Trophoblast cell (in vitro differentiated cells and primary cell): ENCODE measurements at regions not wholly inside any gene's neighbourhood (a gene's known extent, or its start where the extent isn't known, plus 50 kb on each side); places are given as distances from the start of the nearest gene placed in this dataset.

Source experiments
- DNase-seq, 2 donors: peaks; one replicate each; pipeline ENCODE4 v3.0.0-alpha.2; 2016
- H2AFZ ChIP-seq: 2 replicates; pipeline ENCODE4 v1.6.1; 2013; ENCODE audit warnings: low read length, moderate library complexity, mild to moderate bottlenecking; ENCODE audit not compliant: insufficient read depth, poor library complexity
- H2AK5ac ChIP-seq: 2 replicates; pipeline ENCODE4 v1.6.1; 2013; ENCODE audit warnings: mild to moderate bottlenecking, low read length
- H2BK120ac ChIP-seq: 2 replicates; pipeline ENCODE4 v1.6.1; 2013; ENCODE audit warnings: low read length, mild to moderate bottlenecking, moderate library complexity; ENCODE audit not compliant: insufficient read depth, poor library complexity
- H2BK12ac ChIP-seq: 2 replicates; pipeline ENCODE4 v1.6.1; 2013; ENCODE audit warnings: mild to moderate bottlenecking, low read length, moderate library complexity
- H2BK5ac ChIP-seq: 2 replicates; pipeline ENCODE4 v1.6.1; 2013; ENCODE audit warnings: low read length, low read depth, moderate library complexity, mild to moderate bottlenecking; ENCODE audit not compliant: poor library complexity
- H3K14ac ChIP-seq: 2 replicates; pipeline ENCODE4 v1.6.1; 2013; ENCODE audit warnings: mild to moderate bottlenecking, low read length
- H3K18ac ChIP-seq: 2 replicates; pipeline ENCODE4 v1.6.1; 2013; ENCODE audit warnings: mild to moderate bottlenecking, low read length
- H3K23ac ChIP-seq: 2 replicates; pipeline ENCODE4 v1.6.1; 2013; ENCODE audit warnings: low read length
- H3K27ac ChIP-seq: 2 replicates; pipeline ENCODE4 v1.5.1; 2013; ENCODE audit warnings: low read depth, mild to moderate bottlenecking, inconsistent platforms, low read length, moderate library complexity
- H3K27me3 ChIP-seq: 2 replicates; pipeline ENCODE4 v1.6.1; 2013; ENCODE audit warnings: inconsistent platforms, mild to moderate bottlenecking, low read length, moderate library complexity; ENCODE audit not compliant: insufficient read depth
- H3K36me3 ChIP-seq, 2 experiments: 1 replicate in 1 of 2; 2 replicates in 1 of 2; pipeline ENCODE4 v1.6.1; 2013; ENCODE audit warnings: low read length in 2 of 2, mild to moderate bottlenecking in 2 of 2, moderate library complexity in 1 of 2; ENCODE audit not compliant: insufficient read depth in 2 of 2, control insufficient read depth in 1 of 2
- H3K4ac ChIP-seq: 2 replicates; pipeline ENCODE4 v1.6.1; 2013; ENCODE audit warnings: low read depth, mild to moderate bottlenecking, low read length, moderate library complexity
- H3K4me1 ChIP-seq, 2 experiments: 1 replicate in 1 of 2; 2 replicates in 1 of 2; pipeline ENCODE4 v1.6.1; 2013; ENCODE audit warnings: low read length in 2 of 2, mild to moderate bottlenecking in 2 of 2, moderate library complexity in 1 of 2; ENCODE audit not compliant: insufficient read depth in 2 of 2, control insufficient read depth in 1 of 2
- H3K4me2 ChIP-seq: 2 replicates; pipeline ENCODE4 v1.6.1; 2013; ENCODE audit warnings: inconsistent platforms, mild to moderate bottlenecking, low read length, moderate library complexity
- H3K4me3 ChIP-seq: 2 replicates; pipeline ENCODE4 v1.5.1; 2013; ENCODE audit warnings: mild to moderate bottlenecking, low read depth, low read length, inconsistent platforms
- H3K79me1 ChIP-seq: one replicate; pipeline ENCODE4 v1.6.1; 2013; ENCODE audit warnings: low read length
- H3K79me2 ChIP-seq: 2 replicates; pipeline ENCODE4 v1.6.1; 2013; ENCODE audit warnings: low read length, mild to moderate bottlenecking; ENCODE audit not compliant: control insufficient read depth, insufficient read depth, poor library complexity
- H3K9ac ChIP-seq: 2 replicates; pipeline ENCODE4 v1.6.1; 2013; ENCODE audit warnings: mild to moderate bottlenecking, low read length
- H3K9me3 ChIP-seq: 2 replicates; pipeline ENCODE4 v1.6.1; 2013; ENCODE audit warnings: low read depth, mild to moderate bottlenecking, control low read depth, inconsistent platforms, low read length; ENCODE audit not compliant: insufficient read depth
- H4K12ac ChIP-seq: 2 replicates; pipeline ENCODE4 v1.6.1; 2013; ENCODE audit warnings: low read depth, mild to moderate bottlenecking, low read length, moderate library complexity
- H4K8ac ChIP-seq: 2 replicates; pipeline ENCODE4 v1.6.1; 2013; ENCODE audit warnings: low read depth, mild to moderate bottlenecking, low read length, moderate library complexity
- H4K91ac ChIP-seq: one replicate; pipeline ENCODE4 v1.6.1; 2013; ENCODE audit warnings: low read depth, mild to moderate bottlenecking, low read length, moderate library complexity
- WGBS: extraction: QIAGEN DNeasy Blood & Tissue Kit; methylation state at CpG from one replicate; pipeline ENCODE4 v1.1.7; 2013; ENCODE audit warnings: missing lambda C conversion rate; ENCODE audit not compliant: insufficient read length, insufficient coverage; ENCODE audit errors: extremely low coverage; 5-methylcytosine and 5-hydroxymethylcytosine counted together

- Histone ChIP-seq H4K12ac (no peak overlapping the region), H3K79me1 (no peaks in the 10 kb centered on the region), H3K4ac (no peak overlapping the region), H2AK5ac (no peak overlapping the region), H3K23ac (no peak overlapping the region), H2BK12ac (no peak overlapping the region), H3K79me2 (no peaks in the 10 kb centered on the region), H3K9me3 (no peaks in the 10 kb centered on the region), H3K9ac (no peak overlapping the region), H3K27me3 (no peaks in the 10 kb centered on the region), H3K27ac (no peak overlapping the region), H3K4me1 (no peaks in the 10 kb centered on the region), H3K36me3 (no peaks in the 10 kb centered on the region), H4K8ac (no peak overlapping the region), H3K4me3 (no peak overlapping the region), H3K18ac (no peak overlapping the region), H2BK5ac (no peak overlapping the region), H3K4me2 (no peak overlapping the region), H2BK120ac (no peak overlapping the region), H3K14ac (no peak overlapping the region), H2AFZ (no peak overlapping the region), H4K91ac (no peak overlapping the region)
- no peak for DNase-seq
- no CpG with 5 or more reads among the region's 2 CpGs for WGBS
These were observed 674.4 kb downstream of the SEMA5A start for GRCh38 chr5:8871446-8871845.

- no peaks in the 10 kb centered on the region for H3K36me3 ChIP-seq
- no peak overlapping the region for H4K8ac ChIP-seq
- no peaks in the 10 kb centered on the region for H3K27me3 ChIP-seq
These were observed 670.2 kb downstream of the SEMA5A start for GRCh38 chr5:8875722-8876121.

DNA sequence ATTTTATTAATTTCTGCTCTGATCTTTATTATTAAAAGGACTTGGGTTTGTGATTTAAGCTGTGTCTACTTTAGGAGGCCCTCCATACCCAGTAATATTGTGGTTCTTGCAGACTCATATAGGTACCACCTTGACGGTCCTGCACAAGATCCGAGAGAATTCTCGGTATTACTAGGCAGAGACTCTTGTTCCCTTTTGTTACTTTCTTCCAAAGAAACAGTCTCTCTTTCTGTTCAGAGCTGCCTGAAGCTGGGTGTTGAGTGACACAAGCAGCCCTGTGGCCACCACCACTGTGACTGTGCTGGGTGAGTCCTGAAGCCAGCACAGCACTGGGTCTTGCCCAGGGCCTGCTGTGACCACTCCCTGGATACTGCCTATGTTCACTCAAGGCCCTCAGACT is 666.6 kb downstream of the SEMA5A start:
- Histone ChIP-seq H2BK12ac (no peak overlapping the region), H2AFZ (no peak overlapping the region), H2AK5ac (no peak overlapping the region), H3K27ac (no peak overlapping the region), H3K4me1 (no peaks in the 10 kb centered on the region), H3K14ac (no peak overlapping the region), H4K12ac (no peak overlapping the region), H2BK5ac (no peak overlapping the region), H2BK120ac (no peak overlapping the region), H3K23ac (no peak overlapping the region), H3K36me3 (no peaks in the 10 kb centered on the region), H4K8ac (no peak overlapping the region), H3K18ac (no peak overlapping the region), H3K79me1 (no peaks in the 10 kb centered on the region), H3K79me2 (no peaks in the 10 kb centered on the region), H3K27me3 (no peaks in the 10 kb centered on the region), H3K9ac (no peak overlapping the region), H3K4me2 (no peak overlapping the region), H4K91ac (no peak overlapping the region), H3K4me3 (no peak overlapping the region), H3K4ac (no peak overlapping the region), H3K9me3 (no peaks in the 10 kb centered on the region)
- WGBS = no CpG with 5 or more reads among the region's 3 CpGs
- DNase-seq = no peak

More at GRCh38 chr5:8875722-8876121, 670.2 kb downstream of the SEMA5A start:
- Histone ChIP-seq H3K23ac (no peak overlapping the region), H4K91ac (no peak overlapping the region), H2BK5ac (no peak overlapping the region), H3K9ac (no peak overlapping the region), H3K9me3 (no peaks in the 10 kb centered on the region), H3K4me1 (no peaks in the 10 kb centered on the region), H3K14ac (no peak overlapping the region), H2AK5ac (no peak overlapping the region), H4K12ac (no peak overlapping the region), H3K27ac (no peak overlapping the region), H3K4me2 (no peak overlapping the region), H3K4ac (no peak overlapping the region), H2BK120ac (no peak overlapping the region), H2AFZ (no peak overlapping the region), H3K18ac (no peak overlapping the region), H2BK12ac (no peak overlapping the region), H3K79me2 (no peaks in the 10 kb centered on the region), H3K79me1 (no peaks in the 10 kb centered on the region), H3K4me3 (no peak overlapping the region)
- no peak for DNase-seq
- no CpG with 5 or more reads among the region's 2 CpGs for WGBS

- no peaks in the 10 kb centered on the region for H3K79me1 ChIP-seq
- H3K4me3 ChIP-seq = no peak overlapping the region
- no peak overlapping the region for H2BK12ac ChIP-seq
- H3K23ac ChIP-seq = no peak overlapping the region
- H3K18ac ChIP-seq = no peak overlapping the region
- H3K9me3 ChIP-seq = no peaks in the 10 kb centered on the region
- no peak overlapping the region for H3K9ac ChIP-seq
- H2AFZ ChIP-seq = no peak overlapping the region
- H4K12ac ChIP-seq = no peak overlapping the region
- H2BK120ac ChIP-seq = no peak overlapping the region
- no peak overlapping the region for H3K14ac ChIP-seq
- H3K4ac ChIP-seq = no peak overlapping the region
- DNase-seq = no peak
- WGBS = no CpG with 5 or more reads among the region's 2 CpGs
- H3K79me2 ChIP-seq = no peaks in the 10 kb centered on the region
- H3K27ac ChIP-seq = no peak overlapping the region
- no peak overlapping the region for H2AK5ac ChIP-seq
- H4K91ac ChIP-seq = no peak overlapping the region
- no peak overlapping the region for H2BK5ac ChIP-seq
- no peaks in the 10 kb centered on the region for H3K36me3 ChIP-seq
- H3K4me1 ChIP-seq = no peaks in the 10 kb centered on the region
- no peak overlapping the region for H4K8ac ChIP-seq
- no peaks in the 10 kb centered on the region for H3K27me3 ChIP-seq
- no peak overlapping the region for H3K4me2 ChIP-seq
These were observed 661.8 kb downstream of the SEMA5A start for GRCh38 chr5:8884029-8884428.
